Psoas muscle (tissue), 7 donors: ENCODE measurements at regions not wholly inside any gene's neighbourhood (a gene's known extent, or its start where the extent isn't known, plus 50 kb on each side); places are given as distances from the start of the nearest gene placed in this dataset.
A peak's percentile ranks its signal among the peaks of the same experiment; 100 is the strongest.

Source experiments
- ATAC-seq, 4 donors: fragments of 200-7000 bp; cut with Tn5 transposase; one replicate each; pipeline ENCODE4 v1.9.1; 2020; ENCODE audit warnings: moderate library complexity in 3 of 4, mild to moderate bottlenecking in 2 of 4
- DNase-seq, 2 donors: peaks; one replicate each; pipeline ENCODE4 v3.0.0-alpha.2; 2020
- H3K27ac ChIP-seq: fragments of 200-600 bp; one replicate; pipeline ENCODE4 v1.8.0; 2022
- H3K27me3 ChIP-seq, 3 donors: fragments of 200-600 bp in 1 of 3; one replicate each; pipeline versions ENCODE4 v1.6.1 to v1.8.0; 2013 to 2022; ENCODE audit warnings: low read length in 2 of 3, mild to moderate bottlenecking in 2 of 3, moderate library complexity in 1 of 3; ENCODE audit not compliant: insufficient read depth in 3 of 3
- H3K36me3 ChIP-seq, 2 donors: fragments of 200-600 bp in 1 of 2; one replicate each; pipeline versions ENCODE4 v1.6.1 to v1.8.0; 2013 to 2022; ENCODE audit warnings: low read depth in 1 of 2, mild to moderate bottlenecking in 1 of 2, moderate library complexity in 1 of 2; ENCODE audit not compliant: insufficient read depth in 1 of 2
- H3K4me1 ChIP-seq: fragments of 200-600 bp; one replicate; pipeline ENCODE4 v1.8.0; 2022
- H3K4me3 ChIP-seq: fragments of 200-600 bp; one replicate; pipeline ENCODE4 v1.8.0; 2022; ENCODE audit warnings: mild to moderate bottlenecking
- H3K9me3 ChIP-seq: fragments of 200-600 bp; one replicate; pipeline ENCODE4 v1.8.0; 2022
- WGBS, 3 donors: extraction: QIAGEN DNeasy Blood & Tissue Kit; methylation state at CpG; one replicate each; pipeline versions ENCODE4 v1.1.6 to v1.1.7; 2013; 5-methylcytosine and 5-hydroxymethylcytosine counted together
- intact Hi-C, 2 donors: fragments of 100-400 bp; cut with DNase I; formaldehyde crosslinking; loops; one replicate each; pipeline versions ENCODE4 v1.11.0 to v1.14.2; 2022
- TF ChIP-seq, protein P1 (sequence below): fragments of 200-600 bp; IDR thresholded peaks from one replicate; pipeline ENCODE4 v1.8.0; 2022; ENCODE audit warnings: antibody characterized with exemption
- donor health status: healthy with polysubstance abuse.
- donor health status: DM: no; HTN: no; CAD: no; lungs with moderate emphysema.
- donor health status: Bipolar disorder and iron deficiency.
- donor health status: healthy.
- donor health status: DM: yes; HTN: yes; CAD: no.
- donor health status: DM: no; HTN: no; CAD: no.
- donor health status: DM: yes; HTN: yes; CAD: no.

DNA sequence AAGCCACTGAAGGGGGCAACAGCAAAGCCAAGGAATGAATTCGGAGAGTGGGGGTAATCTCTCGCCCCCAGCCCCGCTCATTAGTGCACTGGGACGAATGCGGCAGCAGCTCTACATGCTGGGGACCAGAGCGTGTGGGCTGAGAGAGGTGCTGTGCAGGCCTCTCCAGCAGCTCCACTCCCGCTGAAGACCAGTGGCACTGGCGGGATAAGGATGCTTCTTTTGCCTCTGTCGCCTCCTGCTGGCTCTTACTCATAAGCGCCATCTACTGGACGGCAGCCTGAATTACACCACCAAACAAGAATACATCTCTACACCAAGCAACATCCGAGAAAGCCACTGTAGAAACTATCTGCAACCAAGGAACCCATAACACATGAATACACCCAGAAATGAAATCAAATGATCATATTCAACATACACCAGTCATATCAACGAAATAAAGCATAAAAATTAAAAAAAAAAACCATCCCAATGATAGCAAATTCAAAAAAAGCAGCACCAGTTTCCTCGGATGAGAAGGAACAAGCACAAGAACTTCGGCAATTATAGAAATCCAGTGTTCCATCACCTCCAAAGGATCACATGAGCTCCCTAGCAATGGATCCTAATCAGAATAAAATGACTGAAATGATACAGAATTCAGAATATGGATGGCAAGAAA lies 79.0 kb upstream of the TMEM168 start:
- H3K27ac ChIP-seq, result peak overlapping the region; percentile 19
- H3K27me3 ChIP-seq, result no peaks in the 10 kb centered on the region
- ATAC-seq (peak; percentile 27 to 77 (median 74)), DNase-seq (no peak)
- H3K36me3 ChIP-seq, result no peaks in the 10 kb centered on the region
- H3K9me3 ChIP-seq, result peaks cover 3% of the 10 kb centered on the region
- TF ChIP-seq, protein P1, sequence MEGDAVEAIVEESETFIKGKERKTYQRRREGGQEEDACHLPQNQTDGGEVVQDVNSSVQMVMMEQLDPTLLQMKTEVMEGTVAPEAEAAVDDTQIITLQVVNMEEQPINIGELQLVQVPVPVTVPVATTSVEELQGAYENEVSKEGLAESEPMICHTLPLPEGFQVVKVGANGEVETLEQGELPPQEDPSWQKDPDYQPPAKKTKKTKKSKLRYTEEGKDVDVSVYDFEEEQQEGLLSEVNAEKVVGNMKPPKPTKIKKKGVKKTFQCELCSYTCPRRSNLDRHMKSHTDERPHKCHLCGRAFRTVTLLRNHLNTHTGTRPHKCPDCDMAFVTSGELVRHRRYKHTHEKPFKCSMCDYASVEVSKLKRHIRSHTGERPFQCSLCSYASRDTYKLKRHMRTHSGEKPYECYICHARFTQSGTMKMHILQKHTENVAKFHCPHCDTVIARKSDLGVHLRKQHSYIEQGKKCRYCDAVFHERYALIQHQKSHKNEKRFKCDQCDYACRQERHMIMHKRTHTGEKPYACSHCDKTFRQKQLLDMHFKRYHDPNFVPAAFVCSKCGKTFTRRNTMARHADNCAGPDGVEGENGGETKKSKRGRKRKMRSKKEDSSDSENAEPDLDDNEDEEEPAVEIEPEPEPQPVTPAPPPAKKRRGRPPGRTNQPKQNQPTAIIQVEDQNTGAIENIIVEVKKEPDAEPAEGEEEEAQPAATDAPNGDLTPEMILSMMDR, result peak; percentile 62
- 72 to 75% (median 75%) methylated on average over 15 of the region's 15 CpGs for WGBS, 3 donors
- H3K4me3 ChIP-seq, result no peak overlapping the region
- intact Hi-C loops, result no loop called here
- peaks cover 16% of the 10 kb centered on the region for H3K4me1 ChIP-seq

DNA sequence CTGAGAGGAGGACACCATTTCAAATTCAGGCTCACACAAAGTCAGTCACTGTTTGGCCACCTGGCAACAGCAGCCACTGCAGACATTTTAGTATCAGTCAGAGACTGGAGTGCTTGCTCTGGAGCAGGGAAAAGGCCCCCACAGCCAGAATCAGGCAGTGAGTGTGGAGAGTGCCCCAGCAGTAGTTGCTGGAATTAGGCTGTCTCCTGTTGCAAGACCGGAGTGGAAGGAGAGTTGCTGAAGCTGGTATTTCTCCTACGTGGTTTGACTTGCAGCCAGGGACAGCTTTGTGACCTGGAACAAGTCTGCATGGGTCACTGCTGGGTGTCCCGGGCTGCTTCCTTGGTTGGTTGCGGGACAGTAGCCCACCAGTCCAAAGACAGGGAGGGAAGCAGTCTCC lies 78.4 kb upstream of the TMEM168 start:
- intact Hi-C loops, result no loop called here
- H3K4me1 ChIP-seq, result peaks cover 16% of the 10 kb centered on the region
- H3K9me3 ChIP-seq, result no peaks in the 10 kb centered on the region
- 43 to 50% (median 44%) methylated on average over 4 of the region's 4 CpGs for WGBS, 3 donors
- no peak overlapping the region for H3K4me3 ChIP-seq
- ATAC-seq, result peak; percentile 60 to 90 (median 86)
- H3K27me3 ChIP-seq, result no peaks in the 10 kb centered on the region
- DNase-seq, result no peak
- TF ChIP-seq, protein P1, result no peak
- no peaks in the 10 kb centered on the region for H3K36me3 ChIP-seq
- peak overlapping the region; percentile 19 for H3K27ac ChIP-seq

DNA sequence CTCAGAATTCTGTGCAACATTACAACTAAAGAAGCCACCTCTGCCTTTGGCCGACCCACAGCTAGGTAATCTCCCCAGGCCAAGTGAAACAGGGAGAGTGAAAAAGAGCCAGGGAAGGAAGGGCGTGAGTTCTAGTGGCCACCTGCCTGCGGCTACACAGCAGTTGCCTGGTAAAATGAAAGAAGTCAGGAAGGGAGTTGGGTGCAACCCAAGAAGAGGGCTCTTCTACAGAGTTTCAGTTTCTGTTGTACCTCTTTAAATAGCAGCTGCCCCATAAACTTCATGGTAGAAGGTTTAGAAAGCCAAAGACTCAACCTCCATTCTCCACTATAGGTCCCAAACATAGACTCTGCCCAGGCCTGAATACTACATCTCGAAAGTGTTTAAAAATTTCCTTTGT lies 76.2 kb upstream of the TMEM168 start:
- no peaks in the 10 kb centered on the region for H3K36me3 ChIP-seq
- no peak overlapping the region for H3K27ac ChIP-seq
- peaks cover 16% of the 10 kb centered on the region for H3K4me1 ChIP-seq
- intact Hi-C loops, result no loop called here
- TF ChIP-seq, protein P1, result no peak
- ATAC-seq, result peak in 3 of 4 donors; percentile 58 to 66 (median 59)
- H3K4me3 ChIP-seq, result peak overlapping the region; percentile 33
- peaks cover 4% of the 10 kb centered on the region for H3K9me3 ChIP-seq
- 26 to 41% (median 27%) methylated on average over 4 of the region's 4 CpGs for WGBS, 3 donors
- DNase-seq, result no peak
- H3K27me3 ChIP-seq, result no peaks in the 10 kb centered on the region

DNA sequence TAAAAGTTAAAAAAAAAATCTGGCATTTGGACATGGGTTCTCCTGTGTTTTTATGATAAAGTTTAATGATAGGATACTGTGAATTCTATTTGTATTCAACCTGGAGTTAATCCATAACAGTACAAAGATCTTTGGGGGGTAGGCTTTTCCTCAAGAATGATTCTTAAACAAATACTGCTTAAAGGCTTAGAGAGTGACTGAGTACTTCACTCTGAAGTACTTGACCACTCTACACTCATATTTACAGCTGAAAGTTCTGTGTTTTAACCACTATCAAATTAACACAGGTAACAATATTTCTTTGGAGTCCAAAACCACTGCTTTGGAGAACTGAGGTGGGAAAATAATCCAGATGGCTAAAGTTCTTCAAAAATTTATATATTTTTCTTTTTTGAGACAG lies 74.2 kb upstream of the TMEM168 start:
- intact Hi-C loops, result no loop called here
- no peak overlapping the region for H3K27ac ChIP-seq
- ATAC-seq (no peak), DNase-seq (no peak)
- H3K27me3 ChIP-seq, result no peaks in the 10 kb centered on the region
- H3K4me3 ChIP-seq, result no peak overlapping the region
- TF ChIP-seq, protein P1, result no peak
- H3K4me1 ChIP-seq, result peaks cover 16% of the 10 kb centered on the region
- peaks cover 4% of the 10 kb centered on the region for H3K9me3 ChIP-seq
- H3K36me3 ChIP-seq, result no peaks in the 10 kb centered on the region

DNA sequence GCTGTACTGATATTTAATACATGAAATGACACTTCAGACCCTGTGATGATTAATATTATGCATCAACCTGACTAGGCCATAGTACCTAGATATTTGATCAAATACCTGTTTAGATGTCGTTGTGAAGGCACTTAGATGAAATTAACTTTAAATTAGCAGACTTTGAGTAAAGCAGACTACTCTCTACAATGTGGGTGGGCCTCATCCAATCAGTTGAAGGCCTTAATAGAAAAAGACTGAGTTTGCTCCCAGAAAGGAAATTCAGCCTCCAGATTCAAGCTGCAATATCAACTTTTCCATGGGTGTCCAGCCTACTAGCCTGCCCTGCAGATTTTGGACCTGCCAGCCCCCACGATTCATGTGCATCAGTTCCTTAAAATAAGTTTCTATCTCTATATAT lies 68.6 kb upstream of the TMEM168 start:
- DNase-seq (no peak), ATAC-seq (no peak)
- Histone ChIP-seq H3K27ac (no peak overlapping the region), H3K4me3 (no peak overlapping the region), H3K27me3 (no peaks in the 10 kb centered on the region), H3K9me3 (peaks cover 4% of the 10 kb centered on the region), H3K4me1 (no peaks in the 10 kb centered on the region), H3K36me3 (no peaks in the 10 kb centered on the region)
- TF ChIP-seq, protein P1, result no peak
- 90 to 93% (median 90%) methylated on average over 2 of the region's 2 CpGs for WGBS, 3 donors
- intact Hi-C loops, result no loop called here
